WTC11 (cell line): ENCODE measurements at regions not wholly inside any gene's neighbourhood (a gene's known extent, or its start where the extent isn't known, plus 50 kb on each side); places are given as distances from the start of the nearest gene placed in this dataset.

Experiments used
- ATF2 ChIP-seq: sonication (generic); formaldehyde crosslinking; IDR thresholded peaks from 2 replicates; pipeline ENCODE4 v1.8.1; 2022; ENCODE audit warnings: low read depth, missing genetic modification reagents, borderline replicate concordance
- ATF6 ChIP-seq: sonication (generic); formaldehyde crosslinking; IDR thresholded peaks from 2 replicates; pipeline ENCODE4 v1.8.1; 2023; ENCODE audit warnings: mild to moderate bottlenecking, missing genetic modification reagents
- CTCF ChIP-seq: fragments of 200-600 bp; IDR thresholded peaks from 2 replicates; pipeline ENCODE4 v1.8.0; 2022; ENCODE audit warnings: antibody characterized with exemption
- MAX ChIP-seq: sonication (generic); formaldehyde crosslinking; IDR thresholded peaks from 2 replicates; pipeline ENCODE4 v1.8.0; 2022; ENCODE audit warnings: mild to moderate bottlenecking, missing genetic modification reagents
- TEAD4 ChIP-seq: sonication (generic); formaldehyde crosslinking; IDR thresholded peaks from 2 replicates; pipeline ENCODE4 v1.8.0; 2022; ENCODE audit warnings: mild to moderate bottlenecking, missing genetic modification reagents
- ZNF281 ChIP-seq: sonication (generic); formaldehyde crosslinking; IDR thresholded peaks from 2 replicates; pipeline ENCODE4 v1.8.0; 2023; ENCODE audit warnings: mild to moderate bottlenecking, missing genetic modification reagents

- TF ChIP-seq ATF2 (CRISPR knock-in tag) (no peak), CTCF (no peak), ATF6 (CRISPR knock-in tag) (no peak), MAX (CRISPR knock-in tag) (no peak), TEAD4 (no peak), ZNF281 (CRISPR knock-in tag) (no peak)
These were observed 192.4 kb upstream of the NUDT4 start for GRCh38 chr12:93185369-93185741.
